ENCODE measurements at regions not wholly inside any gene's neighbourhood (a gene's known extent, or its start where the extent isn't known, plus 50 kb on each side); places are given as distances from the start of the nearest gene placed in this dataset.

DNA sequence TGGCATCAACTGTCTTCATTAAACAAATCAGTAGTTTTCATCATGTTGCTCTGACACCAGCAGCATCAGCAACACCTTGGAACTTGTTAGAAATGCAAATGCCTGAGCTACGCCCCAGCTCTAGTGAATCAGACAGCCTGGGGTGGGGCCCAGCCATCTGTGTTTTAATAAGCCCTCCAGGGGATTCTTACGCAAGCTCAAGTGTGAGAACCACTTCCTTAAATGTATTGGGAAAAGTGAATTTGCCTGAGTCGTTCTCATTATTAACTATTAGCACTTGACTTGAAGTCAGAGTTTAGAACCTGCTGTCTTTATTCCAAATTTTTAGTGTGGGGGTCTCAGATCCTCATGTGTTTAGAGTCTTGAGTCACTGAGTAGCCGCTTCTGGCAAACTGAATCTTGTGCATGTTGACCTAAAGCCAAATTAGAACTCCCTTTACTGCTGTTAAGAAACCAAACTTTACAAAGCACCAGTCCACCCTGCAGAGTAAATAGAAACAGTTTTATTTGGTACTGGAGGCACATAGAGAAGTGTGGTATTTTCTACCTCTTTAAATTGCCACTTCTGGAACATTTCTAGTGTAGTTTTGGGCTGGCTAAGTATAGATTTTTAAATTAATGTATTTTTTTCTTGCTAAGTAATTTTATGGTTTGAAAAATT is 137.4 kb upstream of the COX10 start:
- peak; percentile 22 for DNase-seq (ENCODE audit: low spot score)

- DNase-seq (ENCODE audit: low spot score): no peak
Observed at GRCh38 chr17:13933441-13934276, 135.6 kb upstream of the COX10 start.

- DNase-seq (ENCODE audit: low spot score): no peak
Observed at GRCh38 chr17:13939222-13939621, 130.1 kb upstream of the COX10 start.

DNA sequence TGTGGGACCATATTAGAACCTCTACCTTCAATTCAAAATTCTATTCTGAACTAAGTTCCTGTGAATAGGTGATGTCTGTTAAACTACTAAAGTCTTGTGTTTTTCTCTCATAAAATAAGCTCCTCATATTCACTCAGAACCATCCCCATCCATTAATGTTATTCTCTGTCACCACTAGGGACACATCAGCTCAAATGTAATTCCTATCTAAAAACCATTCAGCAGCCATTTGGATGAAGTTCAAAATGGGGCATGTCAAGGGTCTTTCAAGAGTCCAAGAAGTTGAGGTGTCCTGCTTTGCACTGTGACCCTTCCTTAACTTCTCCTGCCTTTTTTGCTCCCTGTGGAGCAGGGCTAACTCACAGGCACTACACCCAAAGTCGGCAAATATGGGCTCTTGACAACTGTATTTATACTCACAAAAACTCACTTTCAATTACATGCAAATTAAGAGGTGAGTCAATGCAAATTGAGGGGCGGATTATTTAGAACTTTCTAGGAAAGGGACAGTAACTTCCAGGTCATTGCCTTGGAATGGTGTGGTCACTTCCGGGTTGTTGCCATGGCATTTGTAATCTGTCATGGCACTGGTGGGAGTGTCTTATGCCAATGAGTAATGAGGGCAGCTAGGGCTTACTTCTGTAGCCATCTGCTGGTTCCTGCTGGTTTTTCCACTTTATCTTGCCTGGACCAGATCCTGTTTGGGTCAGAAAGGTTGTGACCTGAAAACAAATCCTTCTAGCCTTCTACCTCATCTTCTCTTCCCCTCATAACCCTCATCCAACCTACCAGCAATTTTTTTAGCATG is 128.2 kb upstream of the COX10 start:
- DNase-seq (ENCODE audit: low spot score): no peak

- DNase-seq (ENCODE audit: low spot score): no peak
Observed at GRCh38 chr17:13941781-13942180, 127.5 kb upstream of the COX10 start.

DNA sequence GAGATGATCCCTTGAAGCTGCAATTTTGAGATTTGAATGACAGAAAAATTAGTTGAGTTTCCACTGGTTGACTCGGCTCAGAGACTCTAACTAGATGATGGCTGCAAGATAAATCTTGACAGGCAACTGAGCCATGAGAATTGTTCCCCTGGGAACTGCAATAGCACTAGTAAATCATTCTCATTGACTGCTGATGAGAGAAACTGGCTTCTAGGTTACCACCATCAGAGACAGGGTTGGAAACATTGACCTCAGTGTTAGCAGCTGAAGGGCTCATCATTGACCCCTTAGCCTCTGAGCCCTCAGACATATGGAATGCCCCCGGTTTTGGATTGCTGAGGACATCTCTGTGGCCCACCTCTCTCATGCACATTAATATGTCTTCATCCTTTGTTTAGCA is 125.4 kb upstream of the COX10 start:
- no peak for DNase-seq (ENCODE audit: low spot score)

- DNase-seq (ENCODE audit: low spot score): no peak
Observed at GRCh38 chr17:13947499-13947898, 121.8 kb upstream of the COX10 start.

DNA sequence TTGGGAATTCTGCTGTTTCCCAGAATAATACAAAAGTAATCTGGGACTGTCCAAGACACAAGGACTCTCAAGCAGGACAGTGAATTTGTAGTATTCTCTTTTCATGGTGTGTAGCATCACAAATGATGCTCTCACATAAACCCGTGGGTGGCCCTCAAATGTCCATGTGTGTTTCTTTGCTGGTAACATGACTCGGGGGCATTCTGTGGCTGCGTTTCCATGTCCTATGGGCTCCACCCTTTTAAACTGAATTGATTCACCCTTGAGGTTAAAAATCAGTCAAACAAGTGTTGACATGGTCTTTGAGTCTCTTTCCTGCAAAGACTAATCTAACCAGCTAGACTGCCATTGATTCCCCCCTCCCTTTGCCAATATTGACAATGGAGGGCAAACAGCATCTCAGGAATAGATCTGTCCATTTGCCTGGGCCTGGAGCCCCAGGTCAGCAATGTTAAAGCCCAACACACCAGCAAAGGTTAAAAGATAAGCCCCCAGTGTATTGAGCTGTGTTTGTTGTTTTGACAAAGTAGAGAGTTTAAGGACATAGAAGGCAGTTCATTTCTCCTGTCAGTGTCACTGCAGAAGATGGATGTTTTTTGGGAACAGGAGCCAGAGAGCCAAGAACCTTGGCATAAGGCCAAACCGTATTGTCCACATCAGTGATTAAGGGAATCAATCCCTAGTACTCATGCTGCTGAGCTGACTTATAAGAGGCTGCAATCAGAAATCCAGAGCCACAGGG is 117.1 kb upstream of the COX10 start:
- no peak for DNase-seq (ENCODE audit: low spot score)

- DNase-seq (ENCODE audit: low spot score): no peak
Observed at GRCh38 chr17:13953841-13954240, 115.5 kb upstream of the COX10 start.

DNA sequence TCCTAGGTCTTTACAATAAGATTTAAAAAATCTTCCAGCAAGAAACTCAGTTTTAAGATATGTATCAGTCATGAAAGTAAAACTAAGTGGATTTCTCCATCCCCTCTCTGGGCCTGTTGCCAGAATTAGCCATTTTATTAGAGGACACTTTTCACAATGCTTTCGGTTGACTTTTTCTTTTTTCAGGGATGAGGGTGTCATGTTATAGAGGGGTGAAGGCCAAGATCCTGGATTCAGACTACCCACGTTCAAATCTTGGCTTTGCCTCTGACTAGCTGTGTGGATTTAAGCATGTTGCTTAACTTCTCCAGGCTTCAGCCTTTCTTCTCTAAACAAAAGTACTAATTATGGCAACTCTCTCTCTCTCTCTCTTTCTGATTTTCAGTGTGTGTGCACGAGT is 111.7 kb upstream of the COX10 start:
- DNase-seq (ENCODE audit: low spot score): peak; percentile 3

DNA sequence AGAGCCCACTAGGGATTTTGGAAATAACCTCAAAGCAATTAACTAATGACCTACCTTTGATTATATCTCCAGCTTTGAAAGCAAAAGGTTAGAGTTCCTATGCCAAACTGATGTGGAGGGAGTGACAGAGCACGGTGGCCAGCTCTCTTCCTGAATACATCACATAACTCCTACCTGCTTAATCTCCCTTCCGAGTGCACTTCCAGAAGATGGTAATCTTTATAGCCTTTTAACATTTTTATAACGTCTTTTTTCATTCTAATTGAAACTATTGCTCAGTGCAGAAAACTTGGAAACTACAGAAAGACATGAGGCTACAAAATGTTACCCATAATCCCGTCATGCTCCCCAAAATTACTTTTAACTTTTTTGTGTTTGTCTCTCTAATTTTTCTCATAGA is 110.5 kb upstream of the COX10 start:
- no peak for DNase-seq (ENCODE audit: low spot score)

DNA sequence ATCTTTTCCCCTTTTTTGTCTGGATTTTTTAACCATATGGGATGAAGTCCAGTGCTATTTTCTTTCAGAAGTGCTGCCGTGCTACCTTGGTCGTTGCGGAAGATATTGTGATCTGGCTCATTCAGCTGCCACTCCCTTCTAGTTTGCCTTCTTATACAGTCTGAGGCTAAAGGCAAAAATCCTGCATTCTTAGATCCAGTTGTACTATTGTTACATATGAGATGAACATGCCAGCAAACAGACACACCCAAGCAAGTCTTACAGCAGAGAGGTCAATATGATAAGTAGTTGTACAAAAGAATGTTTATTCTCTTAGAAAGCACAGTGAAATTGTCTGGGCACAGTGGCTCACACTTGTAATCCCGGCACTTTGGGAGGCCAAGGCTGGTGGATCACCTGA is 108.0 kb upstream of the COX10 start:
- DNase-seq (ENCODE audit: low spot score): no peak

GRCh38 chr17:13962716-13963240 is 106.5 kb upstream of the COX10 start:
- DNase-seq (ENCODE audit: low spot score): no peak

GRCh38 chr17:13967416-13967815 is 101.9 kb upstream of the COX10 start:
- no peak for DNase-seq (ENCODE audit: low spot score)

- DNase-seq (ENCODE audit: low spot score): no peak
Observed at GRCh38 chr17:13970531-13970930, 98.8 kb upstream of the COX10 start.

GRCh38 chr17:13973960-13974651 is 95.2 kb upstream of the COX10 start:
- DNase-seq (ENCODE audit: low spot score): no peak

- DNase-seq (ENCODE audit: low spot score): no peak
Observed at GRCh38 chr17:13977837-13978236, 91.5 kb upstream of the COX10 start.

DNA sequence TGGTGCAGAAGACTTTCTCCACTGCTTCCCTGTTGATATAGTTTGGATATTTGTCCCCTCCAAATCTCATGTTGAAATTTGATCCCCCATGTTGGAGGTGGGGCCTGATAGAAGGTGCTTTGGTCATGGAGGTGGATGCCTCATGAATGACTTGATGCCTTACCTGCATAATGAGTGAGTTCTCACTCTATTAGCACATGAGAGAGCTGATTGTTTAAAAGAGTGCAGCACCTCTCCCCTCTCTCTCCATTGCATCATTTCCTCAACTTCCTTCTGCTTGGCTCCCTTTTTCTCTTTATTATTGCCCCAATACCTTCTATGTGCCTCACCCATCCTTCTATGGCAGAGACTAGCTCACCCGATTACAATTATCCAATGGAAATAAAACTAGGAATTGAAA is 90.8 kb upstream of the COX10 start:
- DNase-seq (ENCODE audit: low spot score): no peak

GRCh38 chr17:13981881-13982280 is 87.4 kb upstream of the COX10 start:
- no peak for DNase-seq (ENCODE audit: low spot score)

- DNase-seq (ENCODE audit: low spot score): no peak
Observed at GRCh38 chr17:13984956-13985355, 84.3 kb upstream of the COX10 start.

DNA sequence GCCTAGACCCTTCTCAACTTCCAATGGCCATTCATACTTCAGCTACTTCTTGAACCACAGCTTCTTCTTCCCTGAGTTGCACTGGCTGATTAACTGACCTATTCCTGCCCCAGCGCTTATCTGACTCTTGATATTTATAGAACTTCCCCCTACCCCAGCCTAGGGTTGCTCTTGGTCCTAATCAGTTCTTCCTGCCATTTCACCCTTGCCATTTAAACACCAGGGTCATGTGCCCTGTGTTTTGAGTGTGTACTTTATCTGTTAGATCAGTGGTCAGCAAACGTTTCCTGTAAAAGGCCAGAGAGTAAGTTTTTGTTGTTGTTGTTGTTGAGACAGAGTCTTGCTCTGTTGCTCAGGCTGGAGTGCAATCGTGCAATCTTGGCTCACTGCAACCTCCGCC is 82.4 kb upstream of the COX10 start:
- DNase-seq (ENCODE audit: low spot score): no peak

All from umbilical cord (tissue), 1 donor.